ENCODE measurements at regions not wholly inside any gene's neighbourhood (a gene's known extent, or its start where the extent isn't known, plus 50 kb on each side); places are given as distances from the start of the nearest gene placed in this dataset.
"Not testable (repeated sequence)": the region's sequence is repeated elsewhere in the genome, so short reads cannot be mapped to it uniquely, and the experiment has no call there.

GRCh38 chr14:44736326-44736725 lies 225.4 kb downstream of the KLHL28 start:
- ATAC-seq = no peak
- Mint-ChIP-seq H3K27me3 (peaks cover 8% of the 10 kb centered on the region), H3K27ac (no peak overlapping the region), H3K36me3 (ENCODE audit: low read depth) (no peaks in the 10 kb centered on the region), H3K4me1 (no peaks in the 10 kb centered on the region), H3K4me3 (no peak overlapping the region)
- no peaks in the 10 kb centered on the region for H3K9me3 ChIP-seq (ENCODE audit: control insufficient read depth, low read length, poor library complexity, severe bottlenecking)
- no peak for DNase-seq

- Mint-ChIP-seq H3K27me3 (peaks cover 5% of the 10 kb centered on the region), H3K36me3 (ENCODE audit: low read depth) (no peaks in the 10 kb centered on the region), H3K4me3 (no peak overlapping the region), H3K4me1 (no peaks in the 10 kb centered on the region), H3K27ac (no peak overlapping the region)
- DNase-seq = no peak
- no peak for ATAC-seq
- H3K9me3 ChIP-seq (ENCODE audit: control insufficient read depth, low read length, poor library complexity, severe bottlenecking) = no peaks in the 10 kb centered on the region
Observed at GRCh38 chr14:44732144-44732543, 225.1 kb upstream of the FSCB start.

- H3K36me3 Mint-ChIP-seq (ENCODE audit: low read depth) = no peaks in the 10 kb centered on the region
- no peak overlapping the region for H3K27ac Mint-ChIP-seq
- no peaks in the 10 kb centered on the region for H3K9me3 ChIP-seq (ENCODE audit: control insufficient read depth, low read length, poor library complexity, severe bottlenecking)
- no peak for DNase-seq
- no peak for ATAC-seq
- no peak overlapping the region for H3K4me3 Mint-ChIP-seq
- H3K27me3 Mint-ChIP-seq = peaks cover 5% of the 10 kb centered on the region
- H3K4me1 Mint-ChIP-seq = no peaks in the 10 kb centered on the region
Observed at GRCh38 chr14:44730860-44731259, 223.8 kb upstream of the FSCB start.

GRCh38 chr14:44721395-44721794 lies 214.3 kb upstream of the FSCB start:
- not testable (repeated sequence) for H3K4me3 Mint-ChIP-seq; H3K9me3 ChIP-seq (ENCODE audit: control insufficient read depth, low read length, poor library complexity, severe bottlenecking); ATAC-seq; DNase-seq; H3K27ac Mint-ChIP-seq; H3K36me3 Mint-ChIP-seq (ENCODE audit: low read depth); H3K4me1 Mint-ChIP-seq; H3K27me3 Mint-ChIP-seq

GRCh38 chr14:44720707-44721106 lies 213.6 kb upstream of the FSCB start:
- Mint-ChIP-seq H3K4me3 (no peak overlapping the region), H3K27me3 (no peaks in the 10 kb centered on the region), H3K4me1 (no peaks in the 10 kb centered on the region), H3K36me3 (ENCODE audit: low read depth) (no peaks in the 10 kb centered on the region), H3K27ac (no peak overlapping the region)
- no peak for DNase-seq
- H3K9me3 ChIP-seq (ENCODE audit: control insufficient read depth, low read length, poor library complexity, severe bottlenecking) = no peaks in the 10 kb centered on the region
- no peak for ATAC-seq

GRCh38 chr14:44712024-44712815 lies 205.1 kb upstream of the FSCB start:
- H3K9me3 ChIP-seq (ENCODE audit: control insufficient read depth, low read length, poor library complexity, severe bottlenecking) = no peaks in the 10 kb centered on the region
- Mint-ChIP-seq H3K27ac (no peak overlapping the region), H3K27me3 (no peaks in the 10 kb centered on the region), H3K36me3 (ENCODE audit: low read depth) (no peaks in the 10 kb centered on the region), H3K4me1 (no peaks in the 10 kb centered on the region), H3K4me3 (no peak overlapping the region)
- no peak for DNase-seq
- no peak for ATAC-seq

GRCh38 chr14:44701563-44702263 lies 194.6 kb upstream of the FSCB start:
- H3K4me3 Mint-ChIP-seq = no peak overlapping the region
- DNase-seq (no peak), ATAC-seq (no peak)
- no peak overlapping the region for H3K27ac Mint-ChIP-seq
- H3K9me3 ChIP-seq (ENCODE audit: control insufficient read depth, low read length, poor library complexity, severe bottlenecking) = no peaks in the 10 kb centered on the region
- no peaks in the 10 kb centered on the region for H3K27me3 Mint-ChIP-seq
- no peaks in the 10 kb centered on the region for H3K36me3 Mint-ChIP-seq (ENCODE audit: low read depth)
- no peaks in the 10 kb centered on the region for H3K4me1 Mint-ChIP-seq

GRCh38 chr14:44700694-44701093 lies 193.6 kb upstream of the FSCB start:
- no peaks in the 10 kb centered on the region for H3K36me3 Mint-ChIP-seq (ENCODE audit: low read depth)
- ATAC-seq = no peak
- no peaks in the 10 kb centered on the region for H3K9me3 ChIP-seq (ENCODE audit: control insufficient read depth, low read length, poor library complexity, severe bottlenecking)
- no peak overlapping the region for H3K27ac Mint-ChIP-seq
- DNase-seq = no peak
- no peaks in the 10 kb centered on the region for H3K27me3 Mint-ChIP-seq
- H3K4me3 Mint-ChIP-seq = no peak overlapping the region
- no peaks in the 10 kb centered on the region for H3K4me1 Mint-ChIP-seq

GRCh38 chr14:44700184-44700583 lies 193.1 kb upstream of the FSCB start:
- no peaks in the 10 kb centered on the region for H3K36me3 Mint-ChIP-seq (ENCODE audit: low read depth)
- ATAC-seq (no peak), DNase-seq (no peak)
- H3K27ac Mint-ChIP-seq = no peak overlapping the region
- H3K4me3 Mint-ChIP-seq = no peak overlapping the region
- no peaks in the 10 kb centered on the region for H3K9me3 ChIP-seq (ENCODE audit: control insufficient read depth, low read length, poor library complexity, severe bottlenecking)
- no peaks in the 10 kb centered on the region for H3K27me3 Mint-ChIP-seq
- H3K4me1 Mint-ChIP-seq = no peaks in the 10 kb centered on the region

GRCh38 chr14:44699391-44699790 lies 192.3 kb upstream of the FSCB start:
- no peaks in the 10 kb centered on the region for H3K9me3 ChIP-seq (ENCODE audit: control insufficient read depth, low read length, poor library complexity, severe bottlenecking)
- Mint-ChIP-seq H3K27ac (no peak overlapping the region), H3K27me3 (no peaks in the 10 kb centered on the region), H3K4me3 (no peak overlapping the region), H3K36me3 (ENCODE audit: low read depth) (no peaks in the 10 kb centered on the region), H3K4me1 (no peaks in the 10 kb centered on the region)
- ATAC-seq (no peak), DNase-seq (no peak)

- H3K4me1 Mint-ChIP-seq = no peaks in the 10 kb centered on the region
- no peaks in the 10 kb centered on the region for H3K36me3 Mint-ChIP-seq (ENCODE audit: low read depth)
- ATAC-seq (no peak), DNase-seq (no peak)
- no peak overlapping the region for H3K27ac Mint-ChIP-seq
- H3K27me3 Mint-ChIP-seq = no peaks in the 10 kb centered on the region
- no peak overlapping the region for H3K4me3 Mint-ChIP-seq
- H3K9me3 ChIP-seq (ENCODE audit: control insufficient read depth, low read length, poor library complexity, severe bottlenecking) = no peaks in the 10 kb centered on the region
Observed at GRCh38 chr14:44669496-44669895, 162.4 kb upstream of the FSCB start.

- DNase-seq = no peak
- Mint-ChIP-seq H3K4me3 (peak overlapping the region; percentile 81), H3K27me3 (no peaks in the 10 kb centered on the region), H3K36me3 (ENCODE audit: low read depth) (no peaks in the 10 kb centered on the region), H3K4me1 (peaks cover 14% of the 10 kb centered on the region), H3K27ac (peak overlapping the region; percentile 74)
- ATAC-seq = no peak
- no peaks in the 10 kb centered on the region for H3K9me3 ChIP-seq (ENCODE audit: control insufficient read depth, low read length, poor library complexity, severe bottlenecking)
Observed at GRCh38 chr14:44663136-44663535, 156.1 kb upstream of the FSCB start.

GRCh38 chr14:44662250-44662891 lies 155.3 kb upstream of the FSCB start:
- H3K9me3 ChIP-seq (ENCODE audit: control insufficient read depth, low read length, poor library complexity, severe bottlenecking) = no peaks in the 10 kb centered on the region
- ATAC-seq = no peak
- Mint-ChIP-seq H3K27ac (peak overlapping the region; percentile 74), H3K4me3 (peak overlapping the region; percentile 81), H3K4me1 (peaks cover 14% of the 10 kb centered on the region), H3K36me3 (ENCODE audit: low read depth) (no peaks in the 10 kb centered on the region), H3K27me3 (no peaks in the 10 kb centered on the region)
- DNase-seq = no peak

- no peaks in the 10 kb centered on the region for H3K9me3 ChIP-seq (ENCODE audit: control insufficient read depth, low read length, poor library complexity, severe bottlenecking)
- Mint-ChIP-seq H3K4me3 (no peak overlapping the region), H3K4me1 (peaks cover 8% of the 10 kb centered on the region), H3K36me3 (ENCODE audit: low read depth) (no peaks in the 10 kb centered on the region), H3K27ac (no peak overlapping the region), H3K27me3 (no peaks in the 10 kb centered on the region)
- DNase-seq (no peak), ATAC-seq (no peak)
Observed at GRCh38 chr14:44658389-44658696, 151.3 kb upstream of the FSCB start.
